GM18873 (cell line): ENCODE measurements at regions not wholly inside any gene's neighbourhood (a gene's known extent, or its start where the extent isn't known, plus 50 kb on each side); places are given as distances from the start of the nearest gene placed in this dataset.

Experiments used
- ATAC-seq: cut with Tn5 transposase; IDR thresholded peaks from one replicate; pipeline ENCODE4 v1.9.1; 2021; ENCODE audit warnings: mild to moderate bottlenecking, moderate library complexity, moderate number of reproducible peaks; ENCODE audit not compliant: unreplicated experiment, low FRiP score

GRCh38 chr18:2173486-2173885 is 397.8 kb downstream of the METTL4 start:
- ATAC-seq, result no peak

GRCh38 chr18:2178036-2178435 is 393.3 kb downstream of the METTL4 start:
- ATAC-seq, result no peak

- ATAC-seq, result no peak
Observed at GRCh38 chr18:2179498-2180183, 391.7 kb downstream of the METTL4 start.

GRCh38 chr18:2180586-2180985 is 390.7 kb downstream of the METTL4 start:
- no peak for ATAC-seq

- ATAC-seq, result no peak
Observed at GRCh38 chr18:2183432-2183831, 387.9 kb downstream of the METTL4 start.

GRCh38 chr18:2186967-2187366 is 384.3 kb downstream of the METTL4 start:
- ATAC-seq, result no peak

- no peak for ATAC-seq
Observed at GRCh38 chr18:2188258-2188657, 383.0 kb downstream of the METTL4 start.

GRCh38 chr18:2191180-2191790 is 380.0 kb downstream of the METTL4 start:
- ATAC-seq, result no peak

GRCh38 chr18:2192562-2192961 is 378.7 kb downstream of the METTL4 start:
- ATAC-seq, result no peak

GRCh38 chr18:2197946-2198345 is 373.4 kb downstream of the METTL4 start:
- no peak for ATAC-seq

GRCh38 chr18:2199060-2199459 is 372.2 kb downstream of the METTL4 start:
- no peak for ATAC-seq

GRCh38 chr18:2201036-2201600 is 370.2 kb downstream of the METTL4 start:
- no peak for ATAC-seq

GRCh38 chr18:2204736-2205135 is 366.6 kb downstream of the METTL4 start:
- ATAC-seq, result no peak

GRCh38 chr18:2207294-2207693 is 364.0 kb downstream of the METTL4 start:
- no peak for ATAC-seq

GRCh38 chr18:2212598-2213205 is 358.6 kb downstream of the METTL4 start:
- no peak for ATAC-seq

GRCh38 chr18:2213905-2214304 is 357.4 kb downstream of the METTL4 start:
- no peak for ATAC-seq

- no peak for ATAC-seq
Observed at GRCh38 chr18:2217356-2217755, 353.9 kb downstream of the METTL4 start.

- no peak for ATAC-seq
Observed at GRCh38 chr18:2218101-2218500, 353.2 kb downstream of the METTL4 start.

GRCh38 chr18:2219706-2220105 is 351.6 kb downstream of the METTL4 start:
- no peak for ATAC-seq

- ATAC-seq, result no peak
Observed at GRCh38 chr18:2222270-2223185, 348.8 kb downstream of the METTL4 start.

GRCh38 chr18:2223449-2223848 is 347.9 kb downstream of the METTL4 start:
- ATAC-seq, result no peak
